ENCODE measurements at regions not wholly inside any gene's neighbourhood (a gene's known extent, or its start where the extent isn't known, plus 50 kb on each side); places are given as distances from the start of the nearest gene placed in this dataset.

GRCh38 chr18:40011201-40011600 lies 1943.8 kb upstream of the PIK3C3 start:
- DNase-seq: no peak

GRCh38 chr18:40006634-40007033 lies 1948.4 kb upstream of the PIK3C3 start:
- no peak for DNase-seq

- no peak for DNase-seq
Observed at GRCh38 chr18:40004246-40004645, 1950.8 kb upstream of the PIK3C3 start.

- no peak for DNase-seq
Observed at GRCh38 chr18:39998317-39998716, 1956.7 kb upstream of the PIK3C3 start.

- DNase-seq: no peak
Observed at GRCh38 chr18:39994498-39994897, 1960.5 kb upstream of the PIK3C3 start.

- DNase-seq: no peak
Observed at GRCh38 chr18:39991696-39992265, 1963.3 kb upstream of the PIK3C3 start.

GRCh38 chr18:39990540-39990939 lies 1964.5 kb upstream of the PIK3C3 start:
- DNase-seq: no peak

- DNase-seq: no peak
Observed at GRCh38 chr18:39976771-39977170, 1978.3 kb upstream of the PIK3C3 start.

GRCh38 chr18:39972521-39972920 lies 1982.5 kb upstream of the PIK3C3 start:
- no peak for DNase-seq

GRCh38 chr18:39969803-39970494 lies 1985.1 kb upstream of the PIK3C3 start:
- DNase-seq: no peak

GRCh38 chr18:39966275-39966674 lies 1988.8 kb upstream of the PIK3C3 start:
- no peak for DNase-seq

- DNase-seq: no peak
Observed at GRCh38 chr18:39962546-39962945, 1992.5 kb upstream of the PIK3C3 start.

GRCh38 chr18:39960550-39960949 lies 1994.5 kb upstream of the PIK3C3 start:
- DNase-seq: no peak

- no peak for DNase-seq
Observed at GRCh38 chr18:39959839-39960238, 1995.2 kb upstream of the PIK3C3 start.

- DNase-seq: no peak
Observed at GRCh38 chr18:39958876-39959275, 1996.2 kb upstream of the PIK3C3 start.

- DNase-seq: no peak
Observed at GRCh38 chr18:39952816-39953215, 2002.2 kb upstream of the PIK3C3 start.

GRCh38 chr18:39951142-39951720 lies 2003.8 kb upstream of the PIK3C3 start:
- DNase-seq: no peak

- no peak for DNase-seq
Observed at GRCh38 chr18:39946623-39947061, 2008.4 kb upstream of the PIK3C3 start.

GRCh38 chr18:39945076-39945475 lies 2010.0 kb upstream of the PIK3C3 start:
- DNase-seq: no peak

- DNase-seq: no peak
Observed at GRCh38 chr18:39942702-39943101, 2012.3 kb upstream of the PIK3C3 start.

- no peak for DNase-seq
Observed at GRCh38 chr18:39938676-39939608, 2016.1 kb upstream of the PIK3C3 start.

- DNase-seq: no peak
Observed at GRCh38 chr18:39935598-39935997, 2019.4 kb upstream of the PIK3C3 start.

- no peak for DNase-seq
Observed at GRCh38 chr18:39918847-39919246, 2036.2 kb upstream of the PIK3C3 start.

All from stimulated activated CD4-positive, alpha-beta T cell treated with anti-CD3 and anti-CD28 coated beads, Interleukin-1b, Interleukin-23, amount 100 ng/mL, for 48 hours (primary cell).